ENCODE measurements at regions not wholly inside any gene's neighbourhood (a gene's known extent, or its start where the extent isn't known, plus 50 kb on each side); places are given as distances from the start of the nearest gene placed in this dataset.

- TF ChIP-seq CTCF (conservative IDR thresholded peaks at IDR 0.05; ENCODE audit: low read depth in 2 of 2) (no peak), EZH2phosphoT487 (IDR thresholded peaks at IDR 0.05; ENCODE audit: unreplicated experiment) (no peak), REST (IDR thresholded peaks at IDR 0.05; ENCODE audit: unreplicated experiment) (no peak)
Observed at GRCh38 chr5:4104831-4105597, 509.4 kb downstream of the IRX1 start.

Data from GM23338 (cell line).